Karpas-422 (cell line): ENCODE measurements at regions not wholly inside any gene's neighbourhood (a gene's known extent, or its start where the extent isn't known, plus 50 kb on each side); places are given as distances from the start of the nearest gene placed in this dataset.

Experiments
- DNase-seq: peaks from one replicate; pipeline ENCODE4 v3.0.0-alpha.2; 2015
- H2AFZ ChIP-seq: fragments of 200-600 bp; sonication (generic); 2 replicates; pipeline ENCODE4 v1.6.1; 2014; ENCODE audit warnings: antibody characterized with exemption, low read length, mixed read lengths
- H3K27ac ChIP-seq: fragments of 200-600 bp; sonication (generic); 2 replicates; pipeline ENCODE4 v1.5.1; 2014; ENCODE audit warnings: mild to moderate bottlenecking, low read length, moderate library complexity
- H3K27me3 ChIP-seq: fragments of 200-600 bp; sonication (generic); 2 replicates; pipeline ENCODE4 v1.6.1; 2014; ENCODE audit warnings: low read length, mixed read lengths
- H3K36me3 ChIP-seq: fragments of 200-600 bp; sonication (generic); 2 replicates; pipeline ENCODE4 v1.6.1; 2014; ENCODE audit warnings: low read length, mixed read lengths; ENCODE audit not compliant: insufficient read depth
- H3K4me1 ChIP-seq: fragments of 200-600 bp; sonication (generic); 2 replicates; pipeline ENCODE4 v1.6.1; 2014; ENCODE audit warnings: mild to moderate bottlenecking, low read length, mixed read lengths
- H3K4me2 ChIP-seq: fragments of 200-600 bp; sonication (generic); 2 replicates; pipeline ENCODE4 v1.6.1; 2014; ENCODE audit warnings: low read length, low read depth, mild to moderate bottlenecking; ENCODE audit not compliant: poor library complexity, severe bottlenecking
- H3K4me3 ChIP-seq: fragments of 200-600 bp; sonication (generic); 2 replicates; pipeline ENCODE4 v1.5.1; 2014; ENCODE audit warnings: mild to moderate bottlenecking, antibody characterized with exemption, low read length, mixed read lengths
- H3K79me2 ChIP-seq: fragments of 200-600 bp; sonication (generic); 2 replicates; pipeline ENCODE4 v1.6.1; 2014; ENCODE audit warnings: mild to moderate bottlenecking, low read length, mixed read lengths
- H3K9ac ChIP-seq: fragments of 200-600 bp; sonication (generic); 2 replicates; pipeline ENCODE4 v1.6.0; 2014; ENCODE audit warnings: low read length
- H3K9me2 ChIP-seq: fragments of 200-600 bp; sonication (generic), shearing (Covaris generic); replicated peaks from 2 replicates; pipeline ENCODE4 v1.6.0; 2014; ENCODE audit warnings: mild to moderate bottlenecking, low read length, moderate library complexity; ENCODE audit not compliant: insufficient read depth
- H3K9me3 ChIP-seq: fragments of 300-700, 200-600 bp; sonication (generic); 2 replicates; pipeline ENCODE4 v1.6.1; 2014; ENCODE audit warnings: low read length, mixed read lengths
- H4K20me1 ChIP-seq: fragments of 200-600 bp; sonication (generic); 2 replicates; pipeline ENCODE4 v1.6.1; 2014; ENCODE audit warnings: mild to moderate bottlenecking, antibody characterized with exemption, low read length, low read depth; ENCODE audit not compliant: insufficient read depth

DNA sequence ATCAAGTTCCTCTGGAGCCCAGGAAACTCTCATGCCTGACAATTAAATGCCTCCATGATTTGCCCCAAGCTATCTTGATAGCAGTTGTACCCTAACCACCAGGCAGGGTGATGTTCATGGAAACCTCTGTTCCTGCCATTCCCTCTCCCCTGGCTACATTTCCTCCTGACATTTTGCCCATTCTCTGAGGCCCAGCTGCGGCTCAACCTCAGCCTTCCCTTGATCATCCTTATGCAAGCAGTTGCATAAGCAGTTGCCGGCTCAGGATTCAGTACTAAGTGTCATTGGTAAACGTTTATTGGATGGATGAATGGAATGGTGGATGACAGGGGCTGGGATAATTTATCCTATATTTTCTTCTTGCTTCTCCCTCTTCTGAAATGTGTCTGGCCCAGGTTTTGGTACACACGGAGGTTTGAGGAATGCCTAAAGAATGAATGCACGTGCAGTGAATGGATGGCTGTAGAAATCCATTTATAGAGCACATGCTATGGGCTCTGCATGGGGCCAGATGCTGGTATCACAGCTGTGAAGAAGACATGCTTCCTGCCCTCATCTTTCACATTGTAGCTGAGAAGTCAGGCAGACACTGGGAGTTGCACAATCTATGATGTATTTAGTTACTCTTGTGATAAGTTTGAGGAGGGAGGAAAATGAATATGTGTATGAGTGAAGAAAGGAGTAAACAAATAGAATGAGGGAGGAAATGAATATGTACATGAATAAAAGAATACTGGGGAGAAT is 261.8 kb downstream of the FOXD2 start:
- no peaks in the 10 kb centered on the region for H3K27me3 ChIP-seq
- no peaks in the 10 kb centered on the region for H3K36me3 ChIP-seq
- H3K4me2 ChIP-seq = no peak overlapping the region
- no peak overlapping the region for H3K4me3 ChIP-seq
- no peaks in the 10 kb centered on the region for H4K20me1 ChIP-seq
- H2AFZ ChIP-seq = no peak overlapping the region
- H3K27ac ChIP-seq = no peak overlapping the region
- no peak for DNase-seq
- H3K9ac ChIP-seq = no peak overlapping the region
- peaks cover 38% of the 10 kb centered on the region for H3K4me1 ChIP-seq
- H3K9me3 ChIP-seq = no peaks in the 10 kb centered on the region
- no peaks in the 10 kb centered on the region for H3K9me2 ChIP-seq
- no peaks in the 10 kb centered on the region for H3K79me2 ChIP-seq

DNA sequence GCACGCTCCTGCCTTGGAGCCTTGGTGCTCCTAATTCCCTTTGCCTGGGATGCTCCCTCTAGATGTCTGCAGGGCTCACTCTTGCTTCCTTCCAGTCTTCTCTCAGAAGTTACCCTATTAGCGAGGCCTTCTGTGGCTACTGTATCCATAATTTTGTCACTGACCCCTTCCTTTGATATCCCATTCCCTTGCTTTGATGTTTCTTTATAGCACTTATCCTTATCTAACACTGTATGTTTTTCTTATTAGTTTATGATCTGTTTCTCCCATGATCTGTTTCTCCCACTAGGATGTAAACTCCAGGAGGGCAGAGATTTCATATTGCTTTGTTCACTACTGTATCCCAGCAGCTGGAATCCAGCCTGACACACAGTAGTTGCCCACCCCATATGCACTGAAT is 263.4 kb downstream of the FOXD2 start:
- no peak overlapping the region for H2AFZ ChIP-seq
- no peaks in the 10 kb centered on the region for H3K36me3 ChIP-seq
- no peak overlapping the region for H3K4me3 ChIP-seq
- H4K20me1 ChIP-seq = no peaks in the 10 kb centered on the region
- H3K4me2 ChIP-seq = no peak overlapping the region
- DNase-seq = no peak
- H3K9me2 ChIP-seq = no peaks in the 10 kb centered on the region
- H3K4me1 ChIP-seq = peaks cover 52% of the 10 kb centered on the region
- H3K27me3 ChIP-seq = no peaks in the 10 kb centered on the region
- no peak overlapping the region for H3K27ac ChIP-seq
- H3K9ac ChIP-seq = no peak overlapping the region
- H3K79me2 ChIP-seq = no peaks in the 10 kb centered on the region
- H3K9me3 ChIP-seq = no peaks in the 10 kb centered on the region

DNA sequence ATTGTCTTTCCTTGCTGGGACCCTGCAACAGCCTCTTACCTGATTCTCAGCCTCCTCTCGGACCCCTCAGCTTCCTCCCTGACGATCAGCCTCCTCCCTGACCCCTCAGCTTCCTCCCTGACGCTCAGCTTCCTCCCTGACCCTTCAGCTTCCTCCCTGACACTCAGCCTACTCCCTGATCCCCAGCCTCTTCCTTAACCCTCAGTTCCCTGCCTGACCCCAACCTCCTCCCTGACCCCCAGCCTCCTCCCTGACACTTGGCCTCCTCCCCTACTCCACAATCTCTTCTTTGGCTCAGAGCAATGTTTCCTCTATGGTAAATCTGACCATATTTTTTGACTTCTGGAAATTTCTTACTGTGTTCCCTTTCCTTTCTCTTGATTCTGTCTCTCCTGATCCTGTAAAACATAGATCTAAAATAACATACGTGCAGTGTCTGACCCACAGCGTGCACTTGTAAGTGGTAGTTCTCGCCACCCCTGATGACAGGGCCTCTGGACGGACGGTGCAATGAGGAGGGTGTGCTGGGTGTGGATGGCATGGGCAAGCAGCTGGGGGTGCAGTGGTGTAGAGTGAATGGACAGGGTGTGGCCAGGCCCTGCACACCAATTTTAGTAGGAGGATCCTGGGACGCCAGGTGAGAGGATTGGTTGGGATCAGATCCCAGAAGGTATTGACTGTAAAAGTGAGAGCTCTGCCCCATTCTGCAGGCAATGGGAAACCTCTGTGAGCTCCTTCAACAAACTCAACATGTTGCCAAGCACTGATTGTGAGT is 264.1 kb downstream of the FOXD2 start:
- H4K20me1 ChIP-seq = no peaks in the 10 kb centered on the region
- H3K9ac ChIP-seq = no peak overlapping the region

DNA sequence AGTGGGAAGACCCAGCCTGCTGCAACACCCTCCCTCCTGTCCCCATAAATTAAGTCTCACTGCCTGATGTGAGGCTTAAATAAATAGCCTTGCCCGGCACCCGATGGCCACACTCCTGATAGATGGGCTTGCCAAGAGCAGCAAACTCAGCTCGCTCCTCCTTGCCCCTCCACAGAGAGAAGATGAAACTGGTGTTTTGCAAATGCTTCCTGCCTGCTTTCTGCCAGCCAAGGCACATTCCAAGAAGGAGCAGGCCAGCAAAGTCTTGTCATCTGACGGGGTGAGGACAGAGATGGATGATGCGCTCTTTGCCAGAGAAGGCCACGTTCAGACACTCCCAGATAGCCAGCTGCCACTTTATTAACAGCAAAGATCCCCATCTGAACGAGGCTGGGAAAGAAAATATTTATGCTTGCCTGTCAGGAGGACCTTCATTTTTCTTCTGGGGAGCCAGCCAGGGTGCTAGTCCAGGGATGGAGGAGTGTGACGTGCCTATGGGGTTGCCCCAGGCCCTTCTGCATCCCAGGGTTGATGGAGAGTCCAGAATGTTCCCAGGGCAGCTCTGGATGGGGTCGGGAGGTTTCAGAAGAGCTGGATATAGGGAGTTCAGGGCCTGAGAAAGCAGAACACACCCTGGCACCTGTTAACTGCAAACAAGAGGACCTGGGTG is 265.4 kb downstream of the FOXD2 start:
- Histone ChIP-seq H3K36me3 (no peaks in the 10 kb centered on the region), H3K4me1 (peaks cover 51% of the 10 kb centered on the region), H3K79me2 (no peaks in the 10 kb centered on the region), H3K27me3 (no peaks in the 10 kb centered on the region), H3K4me2 (no peak overlapping the region), H3K9me2 (no peaks in the 10 kb centered on the region), H3K9me3 (no peaks in the 10 kb centered on the region), H4K20me1 (no peaks in the 10 kb centered on the region), H3K4me3 (no peak overlapping the region), H2AFZ (no peak overlapping the region), H3K9ac (no peak overlapping the region), H3K27ac (no peak overlapping the region)
- no peak for DNase-seq

More for the DNA sequence above, 264.1 kb downstream of the FOXD2 start:
- Histone ChIP-seq H3K27ac (no peak overlapping the region), H3K27me3 (no peaks in the 10 kb centered on the region), H2AFZ (no peak overlapping the region), H3K9me3 (no peaks in the 10 kb centered on the region), H3K4me1 (peaks cover 52% of the 10 kb centered on the region), H3K79me2 (no peaks in the 10 kb centered on the region), H3K4me2 (no peak overlapping the region), H3K36me3 (no peaks in the 10 kb centered on the region), H3K9me2 (no peaks in the 10 kb centered on the region), H3K4me3 (no peak overlapping the region)
- DNase-seq = no peak

DNA sequence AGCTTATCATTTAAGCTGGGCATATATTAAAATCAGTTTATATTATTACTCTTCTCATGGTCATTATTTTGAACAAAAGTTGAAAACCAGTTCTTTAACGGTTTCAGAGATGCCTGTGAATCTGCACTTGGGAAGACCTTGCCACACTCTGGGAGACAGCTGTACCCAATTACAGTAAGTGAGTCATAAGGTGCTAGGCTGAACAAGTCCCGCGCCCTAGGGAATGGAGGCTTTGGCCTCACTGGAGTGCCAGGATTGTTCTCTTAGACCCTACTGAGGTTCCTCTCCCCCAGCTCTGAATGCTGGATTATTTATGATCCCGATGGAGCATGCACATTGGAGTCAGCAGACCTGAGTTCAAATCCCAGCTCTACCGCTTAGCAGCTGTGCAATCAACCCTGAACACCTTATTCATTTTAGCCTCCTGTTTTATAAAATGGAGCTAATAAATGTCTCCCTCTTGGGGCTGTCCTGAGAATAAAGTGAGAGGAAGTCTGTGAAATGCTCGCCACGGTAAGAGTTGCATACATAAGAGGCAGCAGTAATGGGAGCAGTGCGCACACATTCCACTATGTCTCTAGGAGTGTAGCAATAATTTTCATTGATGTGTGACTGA is 266.2 kb downstream of the FOXD2 start:
- Histone ChIP-seq H3K9me3 (no peaks in the 10 kb centered on the region), H3K4me1 (peaks cover 43% of the 10 kb centered on the region), H3K9me2 (no peaks in the 10 kb centered on the region), H3K4me2 (no peak overlapping the region), H2AFZ (no peak overlapping the region), H3K79me2 (no peaks in the 10 kb centered on the region), H3K9ac (no peak overlapping the region), H3K4me3 (no peak overlapping the region), H3K27ac (no peak overlapping the region), H3K36me3 (no peaks in the 10 kb centered on the region), H4K20me1 (no peaks in the 10 kb centered on the region), H3K27me3 (no peaks in the 10 kb centered on the region)
- peak; percentile 78 for DNase-seq

DNA sequence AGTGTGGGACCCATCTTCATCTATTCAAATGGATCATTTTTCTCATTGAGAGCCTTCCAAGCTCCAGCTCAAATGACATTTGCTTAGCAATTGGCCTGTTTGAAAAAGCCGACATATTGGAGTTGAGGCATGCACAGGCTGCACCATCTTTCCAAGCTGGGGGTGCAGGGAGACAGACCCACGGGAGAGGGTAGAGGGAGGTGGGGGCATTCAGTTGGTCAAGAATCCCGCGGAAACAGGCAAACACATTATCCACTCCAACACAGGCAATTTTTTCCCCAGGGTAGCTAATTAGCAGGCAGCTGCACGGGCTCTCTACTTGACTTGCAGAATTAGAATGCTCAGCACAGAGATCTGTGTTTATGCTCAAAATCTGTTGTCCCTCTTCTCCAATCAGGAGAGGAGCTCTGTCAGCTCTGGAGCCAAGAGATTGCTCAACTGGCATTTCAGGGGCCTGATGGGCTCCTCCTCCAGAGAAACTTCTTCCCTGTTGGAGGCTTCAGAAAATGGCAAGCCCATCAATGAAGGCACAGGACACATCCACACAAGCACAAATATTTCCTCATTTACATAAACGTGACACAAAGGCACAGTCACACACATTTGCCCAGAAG is 267.8 kb downstream of the FOXD2 start:
- H3K27me3 ChIP-seq = no peaks in the 10 kb centered on the region

DNA sequence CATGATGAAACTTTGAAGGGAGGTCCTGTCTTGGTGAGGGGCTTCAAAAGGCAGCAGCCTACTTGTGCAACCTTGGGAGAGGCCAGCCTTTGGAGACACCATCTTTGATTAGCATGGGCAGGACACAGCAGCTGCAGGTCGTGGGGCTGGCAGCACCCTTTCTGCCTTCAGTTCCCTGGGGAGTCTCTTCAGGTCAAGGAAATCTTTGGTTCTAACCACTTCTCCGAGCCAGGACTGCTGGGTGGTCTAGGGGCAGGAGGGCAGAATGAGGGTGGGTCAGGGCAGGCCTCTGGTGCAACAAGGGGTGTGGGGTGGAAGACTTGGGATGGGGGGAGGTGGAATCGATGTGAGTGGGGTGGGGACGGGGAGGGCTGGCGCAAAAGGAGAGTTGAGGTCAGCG is 269.7 kb downstream of the FOXD2 start:
- H3K4me1 ChIP-seq = peaks cover 41% of the 10 kb centered on the region
- no peak for DNase-seq
- no peaks in the 10 kb centered on the region for H3K27me3 ChIP-seq
- H3K9me2 ChIP-seq = no peaks in the 10 kb centered on the region
- H3K27ac ChIP-seq = no peak overlapping the region
- no peak overlapping the region for H3K4me3 ChIP-seq
- H3K79me2 ChIP-seq = no peaks in the 10 kb centered on the region
- H3K4me2 ChIP-seq = no peak overlapping the region
- no peak overlapping the region for H3K9ac ChIP-seq
- no peak overlapping the region for H2AFZ ChIP-seq
- H4K20me1 ChIP-seq = no peaks in the 10 kb centered on the region
- no peaks in the 10 kb centered on the region for H3K36me3 ChIP-seq
- no peaks in the 10 kb centered on the region for H3K9me3 ChIP-seq

More for the DNA sequence above, 267.8 kb downstream of the FOXD2 start:
- no peaks in the 10 kb centered on the region for H3K9me3 ChIP-seq
- peaks cover 33% of the 10 kb centered on the region for H3K4me1 ChIP-seq
- H2AFZ ChIP-seq = no peak overlapping the region
- H3K27ac ChIP-seq = no peak overlapping the region
- H3K4me3 ChIP-seq = no peak overlapping the region
- no peak overlapping the region for H3K4me2 ChIP-seq
- H3K9ac ChIP-seq = no peak overlapping the region
- H3K79me2 ChIP-seq = no peaks in the 10 kb centered on the region
- H3K9me2 ChIP-seq = no peaks in the 10 kb centered on the region
- DNase-seq = no peak
- no peaks in the 10 kb centered on the region for H3K36me3 ChIP-seq
- H4K20me1 ChIP-seq = no peaks in the 10 kb centered on the region
